NCI-H2081 (cell line): ENCODE measurements at regions not wholly inside any gene's neighbourhood (a gene's known extent, or its start where the extent isn't known, plus 50 kb on each side); places are given as distances from the start of the nearest gene placed in this dataset.

ENCODE experiments used
- DNase-seq, 2 experiments: peaks; one replicate each; lab custom pipeline; 2025; lab: John Stamatoyannopoulos, UW

DNA sequence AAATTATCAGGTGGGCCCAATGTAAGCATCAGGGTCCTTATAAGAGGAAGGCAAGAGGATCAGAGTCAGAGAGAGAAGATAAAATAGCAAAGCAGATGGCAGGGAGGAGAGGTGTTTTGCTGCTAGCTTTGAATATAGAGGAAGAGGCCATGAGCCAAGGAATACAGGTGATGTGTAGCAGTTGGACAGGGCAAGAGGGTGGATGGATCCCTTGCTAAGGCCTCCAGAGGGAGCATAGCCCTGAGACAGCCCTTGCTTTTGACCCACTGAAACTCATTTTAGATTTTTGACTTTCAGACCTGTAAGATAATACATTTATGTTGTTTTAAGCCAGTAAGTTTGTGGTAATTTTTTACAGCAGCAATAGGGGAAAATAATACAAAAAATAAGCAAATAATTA, 116.6 kb upstream of the PARD3B start:
- DNase-seq = no peak

DNA sequence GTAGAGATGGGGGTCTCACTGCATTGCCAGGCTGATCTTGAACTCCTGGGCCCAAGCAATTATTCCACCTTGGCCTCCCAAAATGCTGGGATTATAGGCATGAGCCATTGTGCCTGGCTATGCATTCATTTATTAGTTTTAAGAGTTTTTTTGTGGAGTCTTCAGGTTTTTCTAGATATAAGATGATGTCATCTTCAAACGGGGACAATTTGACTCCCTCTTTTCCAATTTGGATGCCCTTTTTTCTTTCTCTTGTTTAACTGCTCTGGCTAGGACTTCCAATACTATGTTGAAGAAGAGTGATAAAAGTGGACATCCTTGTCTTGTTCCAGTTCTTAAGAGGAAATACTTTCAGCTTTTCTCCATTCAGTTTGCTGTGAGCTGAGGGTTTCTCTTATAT, 113.7 kb upstream of the PARD3B start:
- DNase-seq = no peak

DNA sequence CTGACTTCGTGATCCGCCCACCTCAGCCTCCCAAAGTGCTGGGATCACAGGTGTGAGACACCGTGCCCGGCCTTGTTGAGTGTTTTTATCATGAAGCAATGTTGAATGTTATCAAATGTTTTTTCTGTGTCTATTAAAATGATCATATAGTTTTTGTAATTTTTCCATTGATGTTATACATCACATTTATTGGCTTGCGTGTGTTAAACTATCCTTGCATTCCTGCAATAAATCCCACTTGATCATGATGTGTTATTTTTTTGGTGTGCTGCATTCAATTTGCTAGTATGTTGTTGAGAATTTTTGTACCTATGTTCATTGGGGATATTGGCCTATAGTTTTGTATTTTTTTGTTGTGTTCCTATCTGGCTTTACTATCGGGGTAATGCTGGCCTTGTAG, 113.1 kb upstream of the PARD3B start:
- DNase-seq = no peak

DNA sequence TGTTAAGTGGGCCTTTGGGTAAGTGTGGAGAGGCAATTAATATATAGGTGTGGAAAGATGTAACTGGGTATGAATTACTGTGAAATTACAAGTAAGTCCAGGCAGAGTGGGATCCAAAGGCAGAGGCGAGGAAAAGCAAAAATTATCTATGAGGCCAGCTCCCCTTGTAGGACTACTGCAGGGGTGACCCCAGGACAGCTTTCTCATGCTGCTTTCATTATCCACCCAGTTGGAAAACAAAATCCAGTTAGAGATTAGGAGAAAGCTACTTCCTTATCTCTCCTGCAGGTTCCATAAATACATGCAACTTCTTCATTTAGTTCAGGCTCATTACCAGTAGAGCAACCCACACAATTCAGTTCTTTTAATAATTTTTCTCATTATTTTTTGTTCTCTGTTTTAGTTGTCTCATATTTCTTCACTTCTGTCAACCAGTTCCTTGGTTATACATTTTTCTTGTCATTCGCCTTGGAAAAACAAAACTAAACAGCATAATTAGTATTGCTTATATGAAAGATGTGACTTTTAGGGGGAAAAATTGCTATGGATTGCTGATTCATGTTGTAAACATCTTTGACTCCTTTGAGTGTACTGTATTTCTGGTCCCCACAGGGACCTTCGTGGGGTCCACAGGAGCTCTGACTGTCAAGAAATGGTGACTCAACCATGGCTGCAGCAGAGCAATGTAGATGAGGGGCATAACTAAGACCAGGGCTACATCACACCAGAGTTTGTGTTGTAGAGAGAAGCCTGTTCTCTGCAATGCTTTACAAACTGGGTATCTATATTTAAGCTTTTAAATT, 110.4 kb upstream of the PARD3B start:
- DNase-seq = no peak

DNA sequence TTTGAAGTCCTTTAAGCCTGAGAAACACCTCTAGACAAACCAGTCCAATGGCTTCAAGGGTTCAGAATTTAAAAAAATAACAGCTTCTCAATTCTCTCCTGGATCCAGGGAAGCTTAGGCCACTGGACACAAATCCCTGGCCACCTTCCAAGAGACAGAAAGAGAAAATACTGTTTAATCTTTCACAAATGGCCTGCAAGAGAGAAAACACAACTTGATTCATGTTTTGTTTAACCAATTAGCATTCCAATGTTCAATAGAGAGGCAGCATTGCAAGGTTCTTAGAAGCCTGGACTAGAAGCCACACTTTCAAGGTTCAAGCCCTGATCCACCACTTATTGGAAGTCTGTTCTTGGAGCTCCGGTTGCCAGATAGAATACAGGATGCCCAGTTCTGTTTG, 109.0 kb upstream of the PARD3B start:
- no peak for DNase-seq

DNA sequence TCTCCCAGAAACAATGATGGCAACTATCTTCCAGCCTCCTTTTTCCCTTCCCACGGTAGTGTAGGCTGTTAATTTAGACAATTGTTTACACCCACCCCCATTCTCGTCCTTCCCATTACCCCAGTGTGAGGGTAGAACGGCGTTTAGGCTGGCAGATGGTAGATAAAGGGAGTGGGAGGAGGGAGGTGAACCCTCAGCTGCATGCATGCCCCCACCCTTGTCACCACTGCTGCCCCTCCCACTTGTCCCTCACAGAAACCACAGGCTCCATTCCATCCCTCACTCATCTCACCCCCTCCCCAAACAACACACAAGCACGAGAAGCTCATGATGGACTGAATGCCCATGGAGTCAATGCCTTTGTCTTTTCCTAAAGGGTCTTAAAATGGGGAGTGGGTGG, 107.9 kb upstream of the PARD3B start:
- no peak for DNase-seq

DNA sequence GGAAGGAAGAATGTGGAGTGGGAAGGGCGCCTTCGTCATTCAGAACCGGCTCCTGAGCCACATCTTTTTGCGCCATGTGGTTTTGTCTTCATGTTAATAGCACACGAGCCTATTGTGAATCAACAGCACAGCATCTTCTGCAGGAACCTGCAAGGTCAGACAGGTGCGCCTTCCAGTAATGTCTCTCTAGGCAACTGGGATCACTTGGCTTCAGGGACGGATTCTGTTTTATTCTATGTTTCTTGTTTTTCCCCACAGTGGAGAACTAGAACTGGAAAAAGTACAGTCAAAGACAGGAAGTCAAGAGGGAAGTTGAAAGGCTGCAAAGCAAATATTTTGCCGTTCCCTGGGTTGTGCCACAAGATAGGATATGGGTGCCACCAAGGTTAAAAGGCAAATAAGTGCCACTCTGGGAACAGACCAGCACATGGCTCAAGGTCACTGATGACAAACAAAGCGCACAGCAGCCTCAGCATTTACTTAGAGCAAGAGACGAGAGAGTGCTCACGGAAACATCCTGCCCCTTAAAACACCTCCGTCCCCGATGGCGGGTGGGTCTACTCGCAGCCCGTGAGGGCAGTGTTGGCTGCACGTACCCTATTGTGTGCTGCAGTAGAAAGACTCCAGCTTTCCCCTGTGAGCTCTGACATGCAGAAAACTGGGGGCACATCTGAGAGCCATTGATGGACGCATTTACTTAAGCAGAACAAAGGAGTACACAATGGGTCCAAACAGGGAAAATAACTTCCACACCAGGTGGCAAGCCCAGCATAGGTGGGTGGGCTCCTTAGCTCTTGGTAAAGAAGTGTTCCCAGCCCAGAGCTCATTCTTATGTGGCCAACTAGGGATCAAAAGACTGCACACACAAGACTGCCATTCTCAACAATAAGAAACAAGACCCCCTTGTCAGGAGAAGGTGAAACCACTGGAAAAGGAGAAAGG, 107.2 kb upstream of the PARD3B start:
- no peak for DNase-seq

DNA sequence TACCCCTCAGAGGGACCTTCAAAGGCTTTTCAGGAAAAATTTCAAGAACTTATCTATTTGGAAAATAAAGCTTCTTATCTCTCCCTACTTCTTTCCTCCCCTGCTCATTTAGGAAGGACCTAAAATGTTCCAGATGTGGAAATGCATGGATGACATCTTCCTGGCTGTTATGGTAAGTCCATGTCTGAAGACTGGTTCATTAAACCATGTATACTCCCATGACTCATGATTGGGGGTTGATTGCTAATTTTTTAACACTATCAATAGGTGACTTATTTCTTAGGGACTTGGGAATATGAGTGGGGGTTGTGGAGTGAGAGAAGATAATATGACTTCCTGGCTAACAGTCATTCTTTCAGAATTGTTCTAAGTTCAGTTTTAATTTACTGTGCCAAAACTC, 104.0 kb upstream of the PARD3B start:
- DNase-seq = no peak

DNA sequence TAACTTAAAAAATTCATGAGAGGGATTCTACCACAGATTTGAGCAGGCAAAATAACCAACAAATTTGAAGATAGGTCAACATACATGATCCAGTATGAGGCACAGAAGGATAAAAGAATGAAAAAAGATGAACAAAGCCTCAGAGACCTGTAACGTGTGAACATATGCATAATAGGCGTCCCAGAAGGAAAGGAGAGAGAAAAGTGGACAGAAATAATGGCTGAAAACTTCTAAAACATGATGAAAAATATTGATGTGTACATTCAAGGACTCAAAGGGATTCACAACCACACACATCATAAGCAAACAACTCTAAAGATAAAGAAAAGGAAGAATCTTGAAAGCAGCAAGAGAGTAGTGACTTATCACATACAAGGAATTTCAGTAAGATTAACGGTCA, 100.1 kb upstream of the PARD3B start:
- no peak for DNase-seq

DNA sequence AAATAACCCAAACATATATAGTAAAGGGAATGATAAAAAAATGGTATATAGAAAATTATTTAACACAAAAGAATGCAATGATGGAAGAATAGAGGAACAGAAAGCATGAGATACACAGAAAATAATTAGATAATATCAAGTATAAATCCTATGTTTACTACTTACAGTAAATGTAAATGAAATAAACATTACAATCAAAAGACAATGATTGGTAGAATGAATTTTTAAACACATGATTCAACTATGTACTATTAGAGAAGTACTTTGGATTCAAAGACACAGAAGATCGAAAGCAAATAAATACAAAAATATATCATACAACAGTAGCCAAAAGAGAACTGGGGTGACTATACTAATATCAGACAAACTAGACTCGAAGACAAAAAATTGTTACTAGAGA, 97.6 kb upstream of the PARD3B start:
- DNase-seq = no peak

DNA sequence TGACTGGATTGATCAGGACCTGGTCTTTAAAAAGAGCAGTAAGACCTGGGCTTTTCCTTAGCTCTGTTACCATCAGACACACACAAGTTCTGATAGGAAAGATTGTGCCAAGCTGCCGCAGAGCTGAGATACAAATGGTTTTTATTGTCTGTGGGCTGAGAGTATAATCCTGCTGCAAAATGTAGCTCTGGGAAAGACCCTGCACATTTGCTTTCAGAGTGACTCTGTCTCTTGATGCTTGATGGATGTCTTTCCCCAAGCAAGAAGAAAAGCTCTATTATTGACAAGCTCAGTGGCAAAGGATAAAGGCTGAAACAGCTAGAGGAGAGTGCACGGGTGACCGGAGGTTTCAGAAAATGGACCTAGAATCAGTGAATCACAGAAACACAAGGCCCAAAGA, 95.3 kb upstream of the PARD3B start:
- DNase-seq = no peak

DNA sequence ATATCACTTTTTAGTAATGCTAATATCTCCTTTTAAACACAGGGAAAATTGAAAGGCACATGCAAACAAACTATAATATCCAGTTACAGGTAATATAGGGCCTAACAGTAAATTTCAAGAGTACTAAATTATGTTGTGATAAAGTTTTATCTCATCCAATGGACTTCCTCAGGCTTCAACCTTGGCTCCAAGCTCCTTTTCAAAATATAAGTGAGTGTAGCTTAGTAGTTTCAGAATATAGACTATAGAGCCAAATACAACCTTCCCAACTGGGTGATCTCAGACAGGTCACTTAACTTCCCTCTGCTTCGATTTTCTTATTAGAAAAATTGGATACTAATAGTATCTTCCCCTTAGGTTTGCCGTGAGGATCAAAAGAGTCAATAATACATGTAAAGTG, 93.5 kb upstream of the PARD3B start:
- no peak for DNase-seq

DNA sequence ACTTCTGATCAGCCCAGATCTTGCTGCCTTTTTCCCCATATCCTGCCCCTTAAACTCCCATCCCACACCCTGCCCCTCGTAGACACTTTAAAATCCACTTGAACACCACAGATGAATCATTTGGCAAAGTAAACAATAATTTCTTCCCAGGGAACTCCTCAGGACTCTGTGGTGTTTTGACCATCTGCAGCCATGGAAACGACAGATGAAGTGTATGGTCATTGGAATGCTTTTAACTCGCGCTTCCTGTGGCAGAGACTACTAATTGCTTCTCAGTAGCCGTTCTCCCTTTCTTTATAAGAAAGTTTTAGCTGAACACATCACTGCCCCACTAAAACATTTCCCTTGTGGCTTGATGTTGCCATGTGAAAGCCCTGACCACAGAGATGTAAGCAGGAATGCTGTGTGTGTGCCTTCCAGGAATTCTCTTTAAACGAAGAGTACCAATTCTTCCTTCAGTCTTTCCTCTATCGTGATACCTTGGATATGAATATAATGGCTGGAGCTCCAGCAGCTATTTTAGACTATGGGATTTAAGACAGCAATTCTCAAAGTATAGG, 92.7 kb upstream of the PARD3B start:
- peak in 1 of 2 experiments; percentile 26 for DNase-seq

DNA sequence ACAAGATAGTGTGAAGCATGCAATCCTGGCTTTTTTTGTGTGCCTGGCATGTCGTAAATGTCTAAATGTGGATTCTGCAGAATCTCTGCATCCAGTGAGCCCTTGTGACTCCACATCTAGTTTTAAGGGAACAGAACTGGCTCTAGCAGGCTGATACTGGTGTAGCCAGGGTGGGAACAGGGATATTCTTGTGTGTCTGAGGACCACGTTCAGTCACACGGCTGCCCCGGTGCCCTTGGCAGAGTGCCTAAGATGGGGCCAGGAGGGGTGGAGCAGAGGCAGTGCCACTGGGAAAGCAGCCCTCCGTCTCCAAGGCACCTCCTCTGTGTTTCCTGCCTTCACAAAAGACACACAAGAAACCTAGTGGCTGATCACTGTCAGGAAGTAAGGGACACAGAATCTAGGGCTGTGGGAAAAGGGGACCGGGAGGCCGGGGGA, 91.5 kb upstream of the PARD3B start:
- DNase-seq = peak in 1 of 2 experiments; percentile 32

DNA sequence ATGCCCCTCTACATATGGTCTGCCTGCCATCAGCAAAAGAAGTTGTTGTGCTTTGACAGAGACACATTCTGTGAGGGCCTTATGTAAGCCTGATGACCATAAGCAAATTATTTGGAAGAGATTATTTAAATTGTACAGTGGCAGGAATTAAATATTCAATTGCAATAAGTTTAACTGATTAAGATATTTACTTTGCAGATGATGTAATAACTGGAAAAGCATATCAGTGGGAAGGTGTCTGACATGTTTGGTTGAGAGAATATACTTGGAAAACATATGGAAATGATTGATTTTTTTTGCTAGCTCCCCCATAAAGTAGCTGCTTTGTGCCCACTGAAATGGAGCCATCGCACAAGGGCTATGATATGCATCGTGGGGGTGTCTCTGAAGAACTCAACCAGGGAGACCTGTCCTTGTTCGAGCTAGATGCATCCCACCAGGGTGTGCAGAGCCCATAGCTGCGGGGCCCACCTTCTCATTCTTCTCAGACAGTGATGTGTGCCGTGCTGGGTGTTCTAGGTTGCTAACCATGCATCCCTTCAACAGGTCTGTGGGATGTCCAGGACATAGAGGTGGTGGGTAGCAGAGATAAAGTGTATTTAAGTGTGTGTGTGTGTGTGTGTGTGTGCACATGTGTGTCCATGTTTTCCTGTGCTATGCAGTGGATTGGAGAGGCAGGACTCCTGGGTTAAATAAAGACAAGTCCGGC, 90.4 kb upstream of the PARD3B start:
- no peak for DNase-seq

DNA sequence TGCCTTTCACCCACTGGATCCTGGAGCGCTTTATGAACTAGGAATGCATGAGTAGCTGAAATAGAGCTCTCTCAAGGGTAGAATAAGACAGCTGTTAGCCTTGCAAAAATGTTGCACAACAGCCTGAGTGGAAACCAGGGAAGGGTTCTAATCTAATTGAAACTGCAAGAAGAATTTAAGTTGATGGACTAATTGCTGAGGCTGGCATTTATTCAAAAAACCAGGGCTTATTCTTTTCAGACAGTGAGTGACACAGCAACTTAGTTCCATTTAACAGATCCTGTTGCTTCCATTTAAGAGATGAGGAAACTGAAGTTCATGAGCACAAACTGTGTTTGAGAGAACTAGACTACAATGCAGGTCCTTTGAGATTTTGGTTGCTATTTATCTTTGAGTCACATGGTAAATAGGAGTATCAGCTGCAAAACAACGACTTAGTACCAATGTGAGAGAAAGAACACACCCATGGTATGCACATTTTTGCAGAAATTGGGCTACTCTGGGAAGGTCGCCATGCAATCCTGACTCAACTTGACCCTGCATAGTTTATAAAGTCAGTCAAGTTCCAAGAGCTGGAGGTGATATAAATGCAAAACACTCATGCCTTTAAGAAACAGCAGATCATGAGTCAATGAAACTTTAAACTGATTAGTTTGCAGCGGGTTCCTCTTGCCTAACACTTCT, 76.4 kb upstream of the PARD3B start:
- no peak for DNase-seq

DNA sequence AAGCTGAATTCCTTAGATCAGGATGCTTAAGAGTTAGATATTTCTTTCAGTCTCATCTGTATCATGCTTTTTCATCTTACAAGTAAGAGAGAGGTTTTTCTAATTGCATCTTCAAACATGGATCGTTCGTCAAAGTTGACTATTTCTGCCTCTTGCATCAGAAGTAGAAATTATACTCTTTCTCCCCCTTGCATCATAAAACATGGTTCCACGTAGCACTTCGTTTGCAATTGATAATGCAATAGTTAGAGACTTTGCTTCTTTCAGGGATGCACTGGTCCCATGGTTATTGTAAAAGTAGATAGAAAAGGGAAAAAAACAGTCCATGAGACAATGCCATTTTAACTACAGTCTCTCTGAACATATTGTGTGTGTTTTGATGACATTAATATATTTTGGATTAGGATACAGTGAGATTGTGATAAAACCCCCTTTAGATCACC, 75.1 kb upstream of the PARD3B start:
- DNase-seq = no peak

DNA sequence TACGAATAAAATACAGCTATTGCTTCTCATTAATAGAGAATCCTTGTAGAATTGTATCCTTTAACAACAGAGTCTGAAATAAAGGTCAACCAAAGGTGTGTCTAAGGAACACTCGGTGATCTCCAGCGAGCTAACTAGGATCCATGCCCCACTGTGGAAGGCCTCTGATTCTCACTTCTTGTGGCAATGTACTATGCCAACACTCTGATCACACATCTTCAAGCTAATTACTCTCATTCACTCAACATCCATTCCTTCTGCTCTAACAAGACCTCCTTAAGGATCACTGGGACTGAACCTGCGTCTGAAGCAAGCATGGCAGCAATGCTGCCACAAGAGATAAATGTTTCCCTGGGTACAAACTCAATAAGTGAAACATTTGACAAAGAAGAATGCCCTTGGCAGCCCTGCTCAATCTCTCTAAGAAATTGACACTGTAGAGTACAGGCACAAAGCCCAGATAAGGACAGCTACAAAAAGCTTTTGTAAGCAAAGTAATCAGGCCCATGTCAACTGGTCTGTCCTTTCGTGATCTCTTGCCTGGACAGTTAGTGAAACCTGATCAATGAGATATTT, 74.6 kb upstream of the PARD3B start:
- DNase-seq = no peak

DNA sequence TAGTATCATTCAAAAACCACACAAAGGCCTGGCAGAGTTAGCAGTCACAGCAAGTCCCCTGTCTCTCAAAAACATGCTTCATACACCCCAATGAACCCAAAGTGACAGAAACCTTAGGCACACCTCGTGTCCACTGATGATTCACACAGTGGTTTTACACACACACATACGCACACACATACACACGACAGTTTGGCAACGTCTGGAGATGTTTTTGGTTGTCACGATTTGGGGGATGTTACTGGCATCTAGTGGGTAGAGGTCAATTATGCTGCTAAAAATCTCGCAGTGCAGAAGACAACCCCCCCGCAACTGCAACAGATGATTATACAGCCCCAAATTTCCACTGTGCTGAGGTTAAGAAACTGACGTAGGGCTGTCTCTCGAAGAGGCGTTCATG, 72.9 kb upstream of the PARD3B start:
- DNase-seq = no peak

DNA sequence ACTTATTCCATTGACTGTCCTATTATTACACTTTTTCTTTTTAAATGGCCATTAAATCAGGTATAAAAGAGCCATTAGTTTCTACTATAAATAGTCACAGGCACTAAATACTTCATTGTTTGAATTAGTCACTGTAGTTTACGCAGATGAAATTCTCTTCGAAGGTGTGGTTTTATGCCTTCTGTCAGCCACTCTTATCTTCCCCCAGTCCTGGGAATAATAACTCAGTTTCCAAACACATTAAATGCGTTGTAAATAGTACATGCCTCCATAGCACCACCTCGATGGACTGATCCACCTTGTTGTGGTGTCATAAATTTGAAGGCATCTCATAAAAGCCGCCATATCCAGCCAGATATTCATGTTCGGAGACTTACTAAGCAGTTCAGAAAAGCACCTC, 72.1 kb upstream of the PARD3B start:
- DNase-seq = no peak

DNA sequence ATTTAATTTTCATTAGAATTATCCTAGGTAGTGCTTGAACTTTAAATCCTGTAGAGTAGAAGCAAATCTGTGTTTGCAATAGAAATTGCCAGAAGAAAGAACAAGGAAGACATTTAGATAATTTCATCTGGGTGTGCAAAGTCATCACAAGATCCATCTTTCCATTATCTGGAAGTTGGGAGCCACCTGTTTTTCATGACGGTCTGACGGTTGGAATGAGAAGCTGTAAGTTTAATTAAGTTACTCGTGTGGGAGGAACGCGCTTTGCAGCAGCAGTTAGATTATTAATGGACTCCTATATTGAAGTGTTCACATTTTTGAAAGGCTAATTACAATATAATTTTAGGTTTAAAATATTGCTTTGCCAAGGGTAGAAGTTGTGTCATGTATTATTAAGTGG, 69.9 kb upstream of the PARD3B start:
- DNase-seq = no peak
